Urothelium cell line (cell line): ENCODE measurements at regions not wholly inside any gene's neighbourhood (a gene's known extent, or its start where the extent isn't known, plus 50 kb on each side); places are given as distances from the start of the nearest gene placed in this dataset.
A peak's percentile ranks its signal among the peaks of the same experiment; 100 is the strongest.

Experiments used
- DNase-seq: peaks from one replicate; pipeline ENCODE4 v3.0.0; 2011; ENCODE audit warnings: low spot score, mixed read lengths
- FAIRE-seq: peaks from 2 replicates; lab custom pipeline; 2011; peaks lifted over from hg19 to GRCh38; lab: Jason Lieb, UNC

- FAIRE-seq (no peak), DNase-seq (no peak)
Observed at GRCh38 chr4:24312261-24312913, 272.0 kb downstream of the DHX15 start.

GRCh38 chr4:24303926-24304325, 280.4 kb downstream of the DHX15 start:
- FAIRE-seq (no peak), DNase-seq (no peak)

- FAIRE-seq (no peak), DNase-seq (no peak)
Observed at GRCh38 chr4:24298911-24299310, 285.4 kb downstream of the DHX15 start.

- DNase-seq (no peak), FAIRE-seq (no peak)
Observed at GRCh38 chr4:24287096-24287495, 297.3 kb downstream of the DHX15 start.

- DNase-seq (no peak), FAIRE-seq (no peak)
Observed at GRCh38 chr4:24285759-24286158, 298.6 kb downstream of the DHX15 start.

GRCh38 chr4:24282446-24282845, 301.9 kb downstream of the DHX15 start:
- FAIRE-seq (no peak), DNase-seq (no peak)

GRCh38 chr4:24279911-24280375, 304.4 kb downstream of the DHX15 start:
- DNase-seq (no peak), FAIRE-seq (no peak)

GRCh38 chr4:24279469-24279868, 304.9 kb downstream of the DHX15 start:
- FAIRE-seq (no peak), DNase-seq (no peak)

GRCh38 chr4:24278693-24279092, 305.7 kb downstream of the DHX15 start:
- DNase-seq, result no peak
- no peak for FAIRE-seq

GRCh38 chr4:24274381-24274941, 309.9 kb downstream of the DHX15 start:
- FAIRE-seq, result no peak
- DNase-seq, result no peak

- DNase-seq (no peak), FAIRE-seq (no peak)
Observed at GRCh38 chr4:24273136-24273535, 311.2 kb downstream of the DHX15 start.

- FAIRE-seq, result no peak
- DNase-seq, result no peak
Observed at GRCh38 chr4:24266951-24267722, 317.2 kb downstream of the DHX15 start.

- no peak for FAIRE-seq
- DNase-seq, result no peak
Observed at GRCh38 chr4:24265989-24266388, 318.4 kb downstream of the DHX15 start.

- no peak for FAIRE-seq
Observed at GRCh38 chr4:24262616-24263015, 321.7 kb downstream of the DHX15 start.

GRCh38 chr4:24262084-24262483, 322.3 kb downstream of the DHX15 start:
- DNase-seq (no peak), FAIRE-seq (no peak)

More at GRCh38 chr4:24262616-24263015, 321.7 kb downstream of the DHX15 start:
- peak; percentile 6 for DNase-seq

- FAIRE-seq (no peak), DNase-seq (no peak)
Observed at GRCh38 chr4:24260923-24261564, 323.3 kb downstream of the DHX15 start.

- FAIRE-seq (no peak), DNase-seq (no peak)
Observed at GRCh38 chr4:24260133-24260715, 324.1 kb downstream of the DHX15 start.

- no peak for FAIRE-seq
- DNase-seq, result no peak
Observed at GRCh38 chr4:24256547-24256946, 327.8 kb downstream of the DHX15 start.

- DNase-seq, result no peak
Observed at GRCh38 chr4:24256066-24256465, 328.3 kb downstream of the DHX15 start.

GRCh38 chr4:24252121-24252520, 332.2 kb downstream of the DHX15 start:
- no peak for FAIRE-seq
- no peak for DNase-seq

More at GRCh38 chr4:24256066-24256465, 328.3 kb downstream of the DHX15 start:
- FAIRE-seq, result no peak

GRCh38 chr4:24251589-24251988, 332.8 kb downstream of the DHX15 start:
- DNase-seq, result no peak
- FAIRE-seq, result no peak
